MM.1S (cell line): ENCODE measurements at regions not wholly inside any gene's neighbourhood (a gene's known extent, or its start where the extent isn't known, plus 50 kb on each side); places are given as distances from the start of the nearest gene placed in this dataset.

Experiments
- DNase-seq: peaks from one replicate; pipeline ENCODE4 v3.0.0-alpha.2; 2015
- H2AFZ ChIP-seq: fragments of 300-600 bp; sonication (generic); 2 replicates; pipeline ENCODE4 v1.6.0; 2016; ENCODE audit warnings: antibody characterized with exemption, low read length
- H3F3A ChIP-seq: fragments of 300-600 bp; sonication (generic); 2 replicates; pipeline ENCODE4 v1.6.1; 2016; ENCODE audit warnings: mild to moderate bottlenecking, antibody characterized with exemption, low read length, moderate library complexity, mixed read lengths; ENCODE audit not compliant: insufficient read depth
- H3K27ac ChIP-seq: fragments of 300-600 bp; sonication (generic); 2 replicates; pipeline ENCODE4 v1.5.1; 2016; ENCODE audit warnings: mild to moderate bottlenecking, low read length
- H3K27me3 ChIP-seq: fragments of 300-600 bp; sonication (generic); replicated peaks from 2 replicates; pipeline ENCODE4 v1.6.0; 2016; ENCODE audit warnings: low read length; ENCODE audit not compliant: insufficient read depth
- H3K36me3 ChIP-seq: fragments of 300-600 bp; sonication (generic); replicated peaks from 2 replicates; pipeline ENCODE4 v1.6.1; 2016; ENCODE audit warnings: mild to moderate bottlenecking, low read length, mixed read lengths; ENCODE audit not compliant: insufficient read depth
- H3K4me1 ChIP-seq: fragments of 300-600 bp; sonication (generic); 2 replicates; pipeline ENCODE4 v1.6.1; 2016; ENCODE audit warnings: low read length, mixed read lengths
- H3K4me2 ChIP-seq: fragments of 300-600 bp; sonication (generic); 2 replicates; pipeline ENCODE4 v1.6.0; 2016; ENCODE audit warnings: low read depth, low read length
- H3K4me3 ChIP-seq: fragments of 300-600 bp; sonication (generic); 2 replicates; pipeline ENCODE4 v1.5.1; 2016; ENCODE audit warnings: low read length, mixed read lengths
- H3K79me2 ChIP-seq: fragments of 300-600 bp; sonication (generic); 2 replicates; pipeline ENCODE4 v1.6.1; 2016; ENCODE audit warnings: mixed run types, low read length, mixed read lengths
- H3K9ac ChIP-seq: fragments of 300-600 bp; sonication (generic); 2 replicates; pipeline ENCODE4 v1.6.1; 2016; ENCODE audit warnings: low read length, mixed read lengths
- H3K9me2 ChIP-seq: fragments of 300-600 bp; sonication (generic); replicated peaks from 2 replicates; pipeline ENCODE4 v1.6.1; 2016; ENCODE audit warnings: mild to moderate bottlenecking, low read length, mixed read lengths; ENCODE audit not compliant: insufficient read depth
- H3K9me3 ChIP-seq: fragments of 300-600 bp; sonication (generic); replicated peaks from 2 replicates; pipeline ENCODE4 v1.6.1; 2016; ENCODE audit warnings: mild to moderate bottlenecking, low read length, mixed read lengths; ENCODE audit not compliant: insufficient read depth
- H4K20me1 ChIP-seq: fragments of 300-600 bp; sonication (generic); 2 replicates; pipeline ENCODE4 v1.6.1; 2016; ENCODE audit warnings: mild to moderate bottlenecking, low read length, moderate library complexity, mixed read lengths; ENCODE audit not compliant: insufficient read depth
- EZH2 ChIP-seq: fragments of 300-600 bp; sonication (generic); optimal IDR thresholded peaks from 2 replicates; pipeline ENCODE3; 2017; ENCODE audit warnings: low read depth, mild to moderate bottlenecking, antibody characterized with exemption, low read length, mixed read lengths
- EZH2phosphoT487 ChIP-seq: fragments of 300-600 bp; sonication (generic); IDR thresholded peaks from 2 replicates; pipeline ENCODE4 v1.6.1; 2018; ENCODE audit warnings: antibody characterized with exemption, low read length
- TF ChIP-seq, protein P1 (sequence below): fragments of 300-600 bp; sonication (generic); IDR thresholded peaks from 2 replicates; pipeline ENCODE4 v1.5.1; 2016; ENCODE audit warnings: antibody characterized with exemption, low read length, mixed read lengths

DNA sequence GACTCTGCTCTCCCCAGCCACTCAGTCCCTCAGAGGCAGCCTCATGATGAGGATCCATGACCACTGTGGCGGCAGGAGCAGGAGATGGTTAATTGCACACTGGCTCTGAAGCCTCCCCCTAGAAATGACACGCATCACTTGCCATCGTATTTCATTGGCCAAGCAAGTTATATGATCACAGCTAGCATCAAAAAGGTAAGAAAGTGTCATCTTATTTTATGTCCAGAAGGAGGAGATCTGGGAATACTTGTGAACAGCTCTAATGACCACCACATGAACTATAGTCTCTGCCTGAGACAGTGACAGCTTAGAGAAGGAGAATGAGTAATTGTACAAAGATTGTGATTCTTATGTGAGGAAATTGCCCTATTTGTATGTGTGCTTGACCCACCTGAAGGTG is 363.4 kb downstream of the NUAK1 start:
- Histone ChIP-seq H3K27ac (no peak overlapping the region), H3K4me1 (0 out of 2 replicates have a peak, but pooled peaks cover 4% of the 10 kb centered on the region), H3K27me3 (no peaks in the 10 kb centered on the region), H3K9ac (no peak overlapping the region), H3K4me3 (no peak overlapping the region), H3K9me2 (no peaks in the 10 kb centered on the region), H3K79me2 (no peaks in the 10 kb centered on the region), H2AFZ (no peak overlapping the region), H3K4me2 (no peak overlapping the region), H3K9me3 (no peaks in the 10 kb centered on the region), H4K20me1 (no peaks in the 10 kb centered on the region), H3F3A (no peaks in the 10 kb centered on the region), H3K36me3 (no peaks in the 10 kb centered on the region)
- no peak for DNase-seq
- TF ChIP-seq EZH2, result no peak
- TF ChIP-seq EZH2phosphoT487, result no peak
- TF ChIP-seq, protein P1, sequence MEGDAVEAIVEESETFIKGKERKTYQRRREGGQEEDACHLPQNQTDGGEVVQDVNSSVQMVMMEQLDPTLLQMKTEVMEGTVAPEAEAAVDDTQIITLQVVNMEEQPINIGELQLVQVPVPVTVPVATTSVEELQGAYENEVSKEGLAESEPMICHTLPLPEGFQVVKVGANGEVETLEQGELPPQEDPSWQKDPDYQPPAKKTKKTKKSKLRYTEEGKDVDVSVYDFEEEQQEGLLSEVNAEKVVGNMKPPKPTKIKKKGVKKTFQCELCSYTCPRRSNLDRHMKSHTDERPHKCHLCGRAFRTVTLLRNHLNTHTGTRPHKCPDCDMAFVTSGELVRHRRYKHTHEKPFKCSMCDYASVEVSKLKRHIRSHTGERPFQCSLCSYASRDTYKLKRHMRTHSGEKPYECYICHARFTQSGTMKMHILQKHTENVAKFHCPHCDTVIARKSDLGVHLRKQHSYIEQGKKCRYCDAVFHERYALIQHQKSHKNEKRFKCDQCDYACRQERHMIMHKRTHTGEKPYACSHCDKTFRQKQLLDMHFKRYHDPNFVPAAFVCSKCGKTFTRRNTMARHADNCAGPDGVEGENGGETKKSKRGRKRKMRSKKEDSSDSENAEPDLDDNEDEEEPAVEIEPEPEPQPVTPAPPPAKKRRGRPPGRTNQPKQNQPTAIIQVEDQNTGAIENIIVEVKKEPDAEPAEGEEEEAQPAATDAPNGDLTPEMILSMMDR, result no peak

- Histone ChIP-seq H2AFZ (peak overlapping the region; percentile 23), H3K9me2 (no peaks in the 10 kb centered on the region), H3K27ac (peak overlapping the region; percentile 97), H3K27me3 (no peaks in the 10 kb centered on the region), H3K79me2 (no peaks in the 10 kb centered on the region), H3K9ac (peak overlapping the region; percentile 63), H3K4me3 (peak overlapping the region; percentile 38), H3F3A (peaks cover 34% of the 10 kb centered on the region), H4K20me1 (no peaks in the 10 kb centered on the region), H3K4me2 (peak overlapping the region; percentile 70), H3K9me3 (no peaks in the 10 kb centered on the region), H3K4me1 (peaks cover 30% of the 10 kb centered on the region), H3K36me3 (no peaks in the 10 kb centered on the region)
- TF ChIP-seq, protein P1, result no peak
- no peak for TF ChIP-seq EZH2phosphoT487
- TF ChIP-seq EZH2, result no peak
- DNase-seq, result peak; percentile 97
Measured at GRCh38 chr12:105783983-105784947, 354.5 kb downstream of the NUAK1 start.

- Histone ChIP-seq H3K4me1 (peaks cover 4% of the 10 kb centered on the region; the same call in 1 of the 2 replicates), H3K9me2 (no peaks in the 10 kb centered on the region), H4K20me1 (no peaks in the 10 kb centered on the region), H3K4me3 (no peak overlapping the region), H3F3A (no peaks in the 10 kb centered on the region), H3K27me3 (no peaks in the 10 kb centered on the region), H3K9ac (no peak overlapping the region), H3K9me3 (no peaks in the 10 kb centered on the region), H3K27ac (no peak overlapping the region), H3K36me3 (no peaks in the 10 kb centered on the region), H3K79me2 (no peaks in the 10 kb centered on the region), H2AFZ (no peak overlapping the region), H3K4me2 (no peak overlapping the region)
- no peak for DNase-seq
- TF ChIP-seq EZH2 (no peak), EZH2phosphoT487 (no peak)
- TF ChIP-seq, protein P1, result no peak
Measured at GRCh38 chr12:105793421-105793820, 345.3 kb downstream of the NUAK1 start.
